GM13976 (cell line): ENCODE measurements at regions not wholly inside any gene's neighbourhood (a gene's known extent, or its start where the extent isn't known, plus 50 kb on each side); places are given as distances from the start of the nearest gene placed in this dataset.

ENCODE experiments used
- DNase-seq: peaks from one replicate; pipeline ENCODE4 v3.0.0; 2012; ENCODE audit warnings: low spot score
- CTCF ChIP-seq: IDR thresholded peaks from 2 replicates; pipeline ENCODE4 v1.5.1; 2012; ENCODE audit warnings: borderline replicate concordance, mild to moderate bottlenecking; ENCODE audit not compliant: insufficient read depth; ENCODE audit errors: extremely low read depth, missing control alignments, control extremely low read depth
- in situ Hi-C: fragments of 300-500 bp; cut with MboI; formaldehyde crosslinking; loops from one replicate; pipeline ENCODE4 v1.12.0; 2022; ENCODE audit warnings: low sequenced_read_pairs, mixed read lengths, inconsistent platforms; ENCODE audit not compliant: unreplicated experiment

GRCh38 chr7:81013083-81013817, 94.4 kb upstream of the SEMA3C start:
- in situ Hi-C loops, result no loop called here

GRCh38 chr7:81008901-81009300, 90.0 kb upstream of the SEMA3C start:
- in situ Hi-C loops, result no loop called here
- DNase-seq, result no peak
- no peak for TF ChIP-seq CTCF

More at GRCh38 chr7:81013083-81013817, 94.4 kb upstream of the SEMA3C start:
- TF ChIP-seq CTCF, result no peak
- DNase-seq, result no peak

GRCh38 chr7:81007051-81007450, 88.2 kb upstream of the SEMA3C start:
- DNase-seq, result no peak
- in situ Hi-C loops, result no loop called here
- TF ChIP-seq CTCF, result no peak

GRCh38 chr7:81005254-81005653, 86.4 kb upstream of the SEMA3C start:
- TF ChIP-seq CTCF, result no peak
- DNase-seq, result no peak
- in situ Hi-C loops, result no loop called here

- in situ Hi-C loops, result no loop called here
- no peak for TF ChIP-seq CTCF
- no peak for DNase-seq
These were observed 85.2 kb upstream of the SEMA3C start for GRCh38 chr7:81004098-81004497.

- no peak for TF ChIP-seq CTCF
- DNase-seq, result no peak
- in situ Hi-C loops, result no loop called here
These were observed 84.5 kb upstream of the SEMA3C start for GRCh38 chr7:81003326-81003725.
